Vagina (tissue), 2 donors: ENCODE measurements at regions not wholly inside any gene's neighbourhood (a gene's known extent, or its start where the extent isn't known, plus 50 kb on each side); places are given as distances from the start of the nearest gene placed in this dataset.

ENCODE experiments used
- DNase-seq, 2 donors: peaks; one replicate each; pipeline ENCODE4 v3.0.0-alpha.2; 2017; ENCODE audit errors: extremely low spot score in 2 of 2
- H3K27ac ChIP-seq: fragments of 200-600 bp; sonication (generic); one replicate; pipeline ENCODE4 v1.5.1; 2019
- H3K27me3 ChIP-seq: fragments of 200-600 bp; sonication (generic); one replicate; pipeline ENCODE4 v1.5.1; 2019
- H3K36me3 ChIP-seq, 2 donors: fragments of 200-600 bp; sonication (generic); one replicate each; pipeline ENCODE4 v1.5.1; 2017 to 2019
- H3K4me1 ChIP-seq: fragments of 200-600 bp; sonication (generic); one replicate; pipeline ENCODE4 v1.5.1; 2019
- H3K4me3 ChIP-seq, 2 donors: fragments of 200-600 bp; sonication (generic); 1 replicate in 1 of 2; 2 replicates in 1 of 2; pipeline ENCODE4 v1.5.1; 2016 to 2019
- H3K9me3 ChIP-seq: fragments of 200-600 bp; sonication (generic); one replicate; pipeline ENCODE4 v1.5.1; 2019
- POLR2A ChIP-seq, 2 donors: fragments of 450-650 bp; IDR thresholded peaks; one replicate each; pipeline ENCODE4 v1.6.1; 2017; ENCODE audit warnings: antibody characterized with exemption in 2 of 2, mild to moderate bottlenecking in 2 of 2, moderate library complexity in 2 of 2
- POLR2AphosphoS5 ChIP-seq, 2 donors: sonication (generic); formaldehyde crosslinking; IDR thresholded peaks; one replicate each; pipeline ENCODE4 v1.9.0; 2017; ENCODE audit warnings: antibody characterized with exemption in 2 of 2, mild to moderate bottlenecking in 2 of 2, low read depth in 1 of 2; ENCODE audit not compliant: insufficient read depth in 1 of 2
- intact Hi-C: fragments of 100-400 bp; cut with DNase I; formaldehyde crosslinking; loops from one replicate; pipeline ENCODE4 v1.15.1; 2023
- TF ChIP-seq, protein P1 (sequence below), 3 experiments: fragments of 450-650 bp in 2 of 3; fragments of 200-600 bp in 1 of 3; sonication (generic) in 1 of 3; IDR thresholded peaks; one replicate each; pipeline ENCODE4 v1.5.1; 2017 to 2019; ENCODE audit warnings: antibody characterized with exemption in 3 of 3, mild to moderate bottlenecking in 2 of 3, moderate library complexity in 2 of 3

DNA sequence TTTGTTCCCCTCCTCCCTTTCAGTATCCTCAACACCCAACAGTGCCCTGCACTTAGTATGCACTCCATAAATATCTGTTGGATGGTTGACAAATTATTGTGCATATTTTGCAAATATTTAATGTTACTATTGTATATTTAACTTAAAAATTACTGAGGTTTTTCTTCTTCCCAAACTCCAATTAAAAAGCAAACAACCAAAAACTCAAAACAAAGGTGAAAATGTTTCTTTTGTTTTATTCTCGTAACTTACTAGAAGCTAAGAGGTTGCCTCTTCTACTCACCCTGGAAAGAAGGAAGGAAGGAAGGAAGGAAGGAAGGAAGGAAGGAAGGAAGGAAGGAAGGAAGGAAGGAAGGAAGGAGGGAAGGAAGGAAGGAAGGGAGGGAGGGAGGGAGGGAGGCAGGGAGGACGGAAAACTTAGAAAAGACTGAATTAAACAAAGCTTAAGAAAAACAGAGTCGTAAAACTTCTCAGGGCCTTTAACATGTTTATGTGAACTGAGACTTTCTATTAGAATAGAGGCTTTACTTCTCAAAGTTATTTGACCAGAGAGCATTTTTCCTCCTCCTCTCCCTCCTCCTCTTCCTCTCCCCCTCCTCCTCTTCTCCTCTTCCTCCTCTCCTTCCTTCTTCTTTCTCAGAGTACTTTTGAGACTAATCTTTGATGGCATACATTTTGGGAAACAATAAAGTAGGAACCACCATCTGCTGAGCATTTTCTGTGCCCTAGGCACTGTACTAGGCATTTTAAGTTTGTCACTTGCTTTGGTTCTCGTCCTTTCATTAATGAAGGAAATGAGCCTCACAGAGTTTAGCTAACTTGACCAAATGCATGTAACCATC is 396.6 kb upstream of the WWC1 start:
- Histone ChIP-seq H3K36me3 (no peaks in the 10 kb centered on the region), H3K27ac (no peak overlapping the region), H3K4me1 (no peaks in the 10 kb centered on the region), H3K27me3 (no peaks in the 10 kb centered on the region), H3K9me3 (no peaks in the 10 kb centered on the region), H3K4me3 (no peak overlapping the region)
- intact Hi-C loops: no loop called here
- no peak for DNase-seq
- TF ChIP-seq POLR2A (IDR thresholded peaks at IDR 0.05) (no peak), POLR2AphosphoS5 (IDR thresholded peaks at IDR 0.05; ENCODE audit: insufficient read depth in 1 of 2, low read depth in 1 of 2) (no peak)
- TF ChIP-seq, protein P1, sequence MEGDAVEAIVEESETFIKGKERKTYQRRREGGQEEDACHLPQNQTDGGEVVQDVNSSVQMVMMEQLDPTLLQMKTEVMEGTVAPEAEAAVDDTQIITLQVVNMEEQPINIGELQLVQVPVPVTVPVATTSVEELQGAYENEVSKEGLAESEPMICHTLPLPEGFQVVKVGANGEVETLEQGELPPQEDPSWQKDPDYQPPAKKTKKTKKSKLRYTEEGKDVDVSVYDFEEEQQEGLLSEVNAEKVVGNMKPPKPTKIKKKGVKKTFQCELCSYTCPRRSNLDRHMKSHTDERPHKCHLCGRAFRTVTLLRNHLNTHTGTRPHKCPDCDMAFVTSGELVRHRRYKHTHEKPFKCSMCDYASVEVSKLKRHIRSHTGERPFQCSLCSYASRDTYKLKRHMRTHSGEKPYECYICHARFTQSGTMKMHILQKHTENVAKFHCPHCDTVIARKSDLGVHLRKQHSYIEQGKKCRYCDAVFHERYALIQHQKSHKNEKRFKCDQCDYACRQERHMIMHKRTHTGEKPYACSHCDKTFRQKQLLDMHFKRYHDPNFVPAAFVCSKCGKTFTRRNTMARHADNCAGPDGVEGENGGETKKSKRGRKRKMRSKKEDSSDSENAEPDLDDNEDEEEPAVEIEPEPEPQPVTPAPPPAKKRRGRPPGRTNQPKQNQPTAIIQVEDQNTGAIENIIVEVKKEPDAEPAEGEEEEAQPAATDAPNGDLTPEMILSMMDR (IDR thresholded peaks at IDR 0.05): no peak

DNA sequence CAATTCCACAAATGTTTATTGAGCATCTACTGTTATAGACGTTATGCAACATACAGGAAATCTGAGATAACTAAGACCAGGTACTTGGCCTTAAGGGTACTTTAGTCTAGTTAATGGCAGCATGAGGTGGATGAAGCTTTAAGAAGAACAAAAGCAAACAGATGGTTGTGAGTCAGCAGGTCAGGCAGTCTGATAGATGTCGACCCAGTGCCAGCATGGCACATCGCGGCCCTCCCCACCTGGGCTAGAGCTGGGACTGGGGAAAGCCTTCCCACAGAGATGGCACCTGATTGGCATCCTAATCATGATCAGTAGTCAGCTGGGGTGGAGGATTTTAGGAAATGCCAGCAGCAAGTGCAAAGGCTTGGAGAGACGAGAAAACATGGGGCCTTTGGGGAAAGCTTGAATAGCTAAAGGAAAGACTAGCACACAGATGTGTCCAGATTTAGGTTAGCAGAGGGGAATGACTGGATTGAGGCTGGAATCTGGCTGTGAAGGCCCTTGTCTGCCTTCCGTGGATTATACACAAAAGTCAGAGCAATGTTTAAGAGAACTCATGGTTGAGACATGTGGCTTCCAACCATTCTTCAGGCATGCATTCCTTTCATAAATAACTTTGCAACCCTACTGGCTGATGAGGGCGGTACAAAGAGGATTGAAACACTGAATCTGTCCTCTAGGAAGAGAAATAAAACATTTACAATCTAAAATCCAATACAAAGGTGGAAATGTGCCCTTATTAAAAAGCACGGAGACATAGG is 395.4 kb upstream of the WWC1 start:
- no peak for DNase-seq
- Histone ChIP-seq H3K4me3 (no peak overlapping the region), H3K4me1 (no peaks in the 10 kb centered on the region), H3K27ac (no peak overlapping the region), H3K9me3 (no peaks in the 10 kb centered on the region), H3K36me3 (no peaks in the 10 kb centered on the region), H3K27me3 (no peaks in the 10 kb centered on the region)
- intact Hi-C loops: no loop called here
- TF ChIP-seq POLR2AphosphoS5 (IDR thresholded peaks at IDR 0.05; ENCODE audit: insufficient read depth in 1 of 2, low read depth in 1 of 2): no peak

DNA sequence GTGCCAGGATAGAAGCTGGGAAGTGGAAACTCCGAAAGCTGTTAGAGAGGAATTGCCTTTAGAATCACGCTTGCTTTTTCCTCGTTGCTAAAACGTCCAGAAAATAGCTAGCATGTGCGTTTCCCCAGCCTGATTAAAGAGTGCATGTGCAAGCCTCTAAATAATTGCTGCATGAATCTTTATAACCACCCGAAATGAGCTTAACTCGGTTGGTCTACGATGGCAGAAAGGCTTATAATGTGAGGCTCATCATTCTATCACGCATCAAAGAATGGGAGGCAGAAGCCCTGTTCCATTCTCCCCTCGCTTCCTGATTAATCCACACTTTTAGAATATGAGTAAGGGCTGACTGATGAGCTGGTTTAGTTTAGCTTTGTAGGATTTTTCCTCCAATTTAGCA is 394.6 kb upstream of the WWC1 start:
- no peaks in the 10 kb centered on the region for H3K4me1 ChIP-seq
- intact Hi-C loops: no loop called here
- H3K36me3 ChIP-seq: no peaks in the 10 kb centered on the region
- DNase-seq: no peak
- H3K27me3 ChIP-seq: no peaks in the 10 kb centered on the region
- H3K9me3 ChIP-seq: no peaks in the 10 kb centered on the region
- TF ChIP-seq POLR2AphosphoS5 (IDR thresholded peaks at IDR 0.05; ENCODE audit: insufficient read depth in 1 of 2, low read depth in 1 of 2) (no peak), POLR2A (IDR thresholded peaks at IDR 0.05) (no peak)
- TF ChIP-seq, protein P1 (IDR thresholded peaks at IDR 0.05): no peak
- no peak overlapping the region for H3K27ac ChIP-seq
- H3K4me3 ChIP-seq: no peak overlapping the region

DNA sequence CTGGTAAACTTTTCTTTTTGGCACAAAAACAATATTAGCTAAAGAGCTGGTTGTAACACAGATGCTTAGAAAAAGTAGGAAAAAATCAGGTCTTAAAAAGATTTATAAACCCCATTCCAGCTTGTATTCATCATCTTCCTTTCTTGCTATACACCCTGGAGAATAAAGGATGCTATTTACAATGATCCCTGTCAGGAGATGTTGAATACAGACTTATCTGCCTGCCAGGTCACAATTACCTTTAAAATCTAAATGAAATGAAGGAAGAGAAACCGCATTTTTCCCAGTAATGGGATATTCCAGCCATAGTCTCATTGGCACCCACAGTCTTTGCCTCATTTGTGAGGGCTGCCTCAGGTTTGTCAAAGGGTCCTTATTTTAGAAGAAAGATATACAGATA is 394.1 kb upstream of the WWC1 start:
- TF ChIP-seq POLR2AphosphoS5 (IDR thresholded peaks at IDR 0.05; ENCODE audit: insufficient read depth in 1 of 2, low read depth in 1 of 2) (no peak), POLR2A (IDR thresholded peaks at IDR 0.05) (no peak)
- TF ChIP-seq, protein P1 (IDR thresholded peaks at IDR 0.05): no peak
- Histone ChIP-seq H3K36me3 (no peaks in the 10 kb centered on the region), H3K4me1 (no peaks in the 10 kb centered on the region), H3K27me3 (no peaks in the 10 kb centered on the region), H3K4me3 (no peak overlapping the region), H3K27ac (no peak overlapping the region), H3K9me3 (no peaks in the 10 kb centered on the region)
- no peak for DNase-seq
- intact Hi-C loops: no loop called here

DNA sequence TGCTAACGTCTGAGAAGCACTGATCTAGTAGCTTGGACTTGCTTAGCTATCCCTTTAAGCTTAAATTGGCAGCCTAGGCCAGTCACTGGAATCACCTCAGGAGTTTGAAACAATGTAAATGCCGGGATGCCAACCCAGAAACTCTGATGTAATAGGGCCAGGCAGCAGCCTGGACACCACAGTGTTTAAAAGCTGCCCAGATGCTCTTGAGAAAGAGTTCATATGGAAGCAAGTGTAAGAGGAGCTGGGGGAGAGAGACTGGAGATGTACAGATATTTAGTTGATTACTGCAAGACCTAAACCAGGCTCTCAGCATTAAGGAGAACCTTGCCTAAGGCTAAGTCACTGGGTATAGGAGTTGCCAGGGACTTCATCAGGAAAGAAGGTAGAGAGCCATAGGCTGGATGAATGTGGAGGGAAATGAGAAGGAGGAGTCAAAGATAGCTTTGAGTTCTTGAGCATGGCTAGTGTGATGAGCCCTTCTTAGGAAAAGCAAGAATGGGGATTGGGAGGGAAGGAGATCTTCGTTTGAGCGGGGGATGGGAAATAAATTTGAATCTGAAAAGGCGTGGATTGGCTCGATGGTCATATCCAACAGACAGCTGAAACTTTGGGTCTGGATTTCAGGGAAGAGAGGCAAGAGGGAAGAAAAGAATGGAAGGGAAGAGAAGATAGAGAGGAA is 392.9 kb upstream of the WWC1 start:
- intact Hi-C loops: no loop called here
- no peaks in the 10 kb centered on the region for H3K36me3 ChIP-seq
- DNase-seq: no peak

More for the DNA sequence above, 392.9 kb upstream of the WWC1 start:
- H3K9me3 ChIP-seq: no peaks in the 10 kb centered on the region
- no peaks in the 10 kb centered on the region for H3K4me1 ChIP-seq
- H3K27me3 ChIP-seq: no peaks in the 10 kb centered on the region
- H3K4me3 ChIP-seq: no peak overlapping the region
- no peak overlapping the region for H3K27ac ChIP-seq
- TF ChIP-seq, protein P1 (IDR thresholded peaks at IDR 0.05): no peak
- TF ChIP-seq POLR2A (IDR thresholded peaks at IDR 0.05): no peak
- TF ChIP-seq POLR2AphosphoS5 (IDR thresholded peaks at IDR 0.05; ENCODE audit: insufficient read depth in 1 of 2, low read depth in 1 of 2): no peak
